Body of pancreas (tissue), 4 donors: ENCODE measurements at regions not wholly inside any gene's neighbourhood (a gene's known extent, or its start where the extent isn't known, plus 50 kb on each side); places are given as distances from the start of the nearest gene placed in this dataset.

ENCODE experiments used
- CTCF ChIP-seq, 7 experiments: fragments of 450-650 bp in 4 of 7; fragments of 200-600 bp in 3 of 7; sonication (generic) in 3 of 7; IDR thresholded peaks; one replicate each; pipeline ENCODE4 v1.5.1; 2016 to 2019; ENCODE audit warnings: antibody characterized with exemption in 7 of 7
- POLR2A ChIP-seq, 3 donors: fragments of 450-650 bp; IDR thresholded peaks; one replicate each; pipeline ENCODE4 v1.6.1; 2016; ENCODE audit warnings: antibody characterized with exemption in 3 of 3, mild to moderate bottlenecking in 2 of 3

- TF ChIP-seq CTCF (IDR thresholded peaks at IDR 0.05) (no peak), POLR2A (IDR thresholded peaks at IDR 0.05) (no peak)
Observed at GRCh38 chr2:125746321-125747164, 909.4 kb upstream of the GYPC start.
